Suppressor macrophage (primary cell): ENCODE measurements at regions not wholly inside any gene's neighbourhood (a gene's known extent, or its start where the extent isn't known, plus 50 kb on each side); places are given as distances from the start of the nearest gene placed in this dataset.
A peak's percentile ranks its signal among the peaks of the same experiment; 100 is the strongest.

Experiments used
- DNase-seq, 4 experiments: peaks; one replicate each; pipeline ENCODE4 v3.0.0-alpha.2; 2020 to 2022

- DNase-seq, result no peak
Measured at GRCh38 chr12:93043192-93043876, 114.2 kb upstream of the EEA1 start.

- no peak for DNase-seq
Measured at GRCh38 chr12:93043877-93044209, 114.7 kb upstream of the EEA1 start.

- DNase-seq, result no peak
Measured at GRCh38 chr12:93047118-93047517, 118.0 kb upstream of the EEA1 start.

GRCh38 chr12:93048656-93049055 is 119.6 kb upstream of the EEA1 start:
- no peak for DNase-seq

GRCh38 chr12:93050026-93050747 is 121.1 kb upstream of the EEA1 start:
- no peak for DNase-seq

GRCh38 chr12:93050748-93051081 is 121.6 kb upstream of the EEA1 start:
- no peak for DNase-seq

- DNase-seq, result no peak
Measured at GRCh38 chr12:93054021-93054420, 124.9 kb upstream of the EEA1 start.

GRCh38 chr12:93055221-93055620 is 126.1 kb upstream of the EEA1 start:
- no peak for DNase-seq

GRCh38 chr12:93056971-93057535 is 128.0 kb upstream of the EEA1 start:
- DNase-seq, result no peak

- DNase-seq, result no peak
Measured at GRCh38 chr12:93058280-93058679, 129.2 kb upstream of the EEA1 start.

GRCh38 chr12:93059288-93059687 is 130.2 kb upstream of the EEA1 start:
- no peak for DNase-seq

- peak in 2 of 4 experiments; percentile 47 to 55 for DNase-seq
Measured at GRCh38 chr12:93059925-93060665, 131.0 kb upstream of the EEA1 start.

- DNase-seq, result no peak
Measured at GRCh38 chr12:93060666-93061472, 131.8 kb upstream of the EEA1 start.

GRCh38 chr12:93061473-93062419 is 132.7 kb upstream of the EEA1 start:
- DNase-seq, result no peak

GRCh38 chr12:93065896-93066295 is 136.8 kb upstream of the EEA1 start:
- no peak for DNase-seq

- no peak for DNase-seq
Measured at GRCh38 chr12:93072340-93072739, 143.2 kb upstream of the EEA1 start.

GRCh38 chr12:93073324-93073723 is 144.2 kb upstream of the EEA1 start:
- no peak for DNase-seq

GRCh38 chr12:93078059-93078458 is 149.0 kb upstream of the EEA1 start:
- no peak for DNase-seq

GRCh38 chr12:93078577-93078976 is 149.5 kb upstream of the EEA1 start:
- no peak for DNase-seq

- no peak for DNase-seq
Measured at GRCh38 chr12:93079271-93079670, 150.2 kb upstream of the EEA1 start.

- DNase-seq, result no peak
Measured at GRCh38 chr12:93079976-93080375, 150.9 kb upstream of the EEA1 start.

GRCh38 chr12:93080452-93080851 is 151.4 kb upstream of the EEA1 start:
- no peak for DNase-seq
